NCI-H1048 (cell line): ENCODE measurements at regions not wholly inside any gene's neighbourhood (a gene's known extent, or its start where the extent isn't known, plus 50 kb on each side); places are given as distances from the start of the nearest gene placed in this dataset.
"Not testable (repeated sequence)": the region's sequence is repeated elsewhere in the genome, so short reads cannot be mapped to it uniquely, and the experiment has no call there.

Experiments used
- DNase-seq: peaks from one replicate; lab custom pipeline; 2025; lab: John Stamatoyannopoulos, UW

- DNase-seq = no peak
Measured at GRCh38 chr6:26264547-26264946, 100.5 kb upstream of the BTN3A2 start.

- no peak for DNase-seq
Measured at GRCh38 chr6:26267083-26267589, 97.9 kb upstream of the BTN3A2 start.

- no peak for DNase-seq
Measured at GRCh38 chr6:26268659-26269402, 96.2 kb upstream of the BTN3A2 start.

- DNase-seq = no peak
Measured at GRCh38 chr6:26269531-26270485, 95.2 kb upstream of the BTN3A2 start.

GRCh38 chr6:26270486-26270861 lies 94.5 kb upstream of the BTN3A2 start:
- no peak for DNase-seq

GRCh38 chr6:26270903-26271667 lies 93.9 kb upstream of the BTN3A2 start:
- DNase-seq = peak; percentile 59

GRCh38 chr6:26271668-26272024 lies 93.4 kb upstream of the BTN3A2 start:
- DNase-seq = no peak

GRCh38 chr6:26272171-26272637 lies 92.8 kb upstream of the BTN3A2 start:
- DNase-seq = no peak

GRCh38 chr6:26273673-26274588 lies 91.1 kb upstream of the BTN3A2 start:
- DNase-seq = no peak

- no peak for DNase-seq
Measured at GRCh38 chr6:26275663-26276062, 89.3 kb upstream of the BTN3A2 start.

GRCh38 chr6:26276841-26277648 lies 88.0 kb upstream of the BTN3A2 start:
- no peak for DNase-seq

- no peak for DNase-seq
Measured at GRCh38 chr6:26278536-26278935, 86.5 kb upstream of the BTN3A2 start.

- DNase-seq = not testable (repeated sequence)
Measured at GRCh38 chr6:26279371-26279770, 85.6 kb upstream of the BTN3A2 start.

GRCh38 chr6:26280407-26280806 lies 84.6 kb upstream of the BTN3A2 start:
- no peak for DNase-seq

GRCh38 chr6:26284537-26285142 lies 80.4 kb upstream of the BTN3A2 start:
- no peak for DNase-seq

GRCh38 chr6:26285143-26286134 lies 79.6 kb upstream of the BTN3A2 start:
- no peak for DNase-seq

- DNase-seq = no peak
Measured at GRCh38 chr6:26286168-26286877, 78.7 kb upstream of the BTN3A2 start.

GRCh38 chr6:26288155-26288554 lies 76.8 kb upstream of the BTN3A2 start:
- no peak for DNase-seq
